ENCODE measurements at regions not wholly inside any gene's neighbourhood (a gene's known extent, or its start where the extent isn't known, plus 50 kb on each side); places are given as distances from the start of the nearest gene placed in this dataset.

DNA sequence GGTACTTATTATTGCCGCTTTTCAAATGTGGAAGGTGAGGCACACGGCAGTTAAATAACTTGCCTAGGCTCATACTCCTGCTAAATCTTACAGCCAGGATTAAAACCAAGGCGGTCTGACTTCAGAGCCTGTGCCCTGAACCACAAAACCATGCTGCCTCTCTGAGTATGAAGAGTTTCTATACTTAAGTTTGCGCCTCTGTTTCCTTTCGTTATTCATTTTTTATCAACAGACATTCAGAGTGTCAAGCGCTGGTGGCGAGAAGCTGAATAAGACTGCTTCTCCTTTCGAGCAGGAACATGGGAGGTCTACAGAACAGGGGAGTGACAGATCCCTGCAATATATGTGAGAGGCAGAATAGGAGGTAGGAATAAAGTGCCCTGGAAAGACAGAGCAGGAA is 96.0 kb upstream of the DUSP10 start:
- TF ChIP-seq, protein P1, sequence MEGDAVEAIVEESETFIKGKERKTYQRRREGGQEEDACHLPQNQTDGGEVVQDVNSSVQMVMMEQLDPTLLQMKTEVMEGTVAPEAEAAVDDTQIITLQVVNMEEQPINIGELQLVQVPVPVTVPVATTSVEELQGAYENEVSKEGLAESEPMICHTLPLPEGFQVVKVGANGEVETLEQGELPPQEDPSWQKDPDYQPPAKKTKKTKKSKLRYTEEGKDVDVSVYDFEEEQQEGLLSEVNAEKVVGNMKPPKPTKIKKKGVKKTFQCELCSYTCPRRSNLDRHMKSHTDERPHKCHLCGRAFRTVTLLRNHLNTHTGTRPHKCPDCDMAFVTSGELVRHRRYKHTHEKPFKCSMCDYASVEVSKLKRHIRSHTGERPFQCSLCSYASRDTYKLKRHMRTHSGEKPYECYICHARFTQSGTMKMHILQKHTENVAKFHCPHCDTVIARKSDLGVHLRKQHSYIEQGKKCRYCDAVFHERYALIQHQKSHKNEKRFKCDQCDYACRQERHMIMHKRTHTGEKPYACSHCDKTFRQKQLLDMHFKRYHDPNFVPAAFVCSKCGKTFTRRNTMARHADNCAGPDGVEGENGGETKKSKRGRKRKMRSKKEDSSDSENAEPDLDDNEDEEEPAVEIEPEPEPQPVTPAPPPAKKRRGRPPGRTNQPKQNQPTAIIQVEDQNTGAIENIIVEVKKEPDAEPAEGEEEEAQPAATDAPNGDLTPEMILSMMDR (IDR thresholded peaks at IDR 0.05; ENCODE audit: low read length) = no peak
- no peak for TF ChIP-seq EZH2 (optimal IDR thresholded peaks at IDR 0.05; ENCODE audit: low read depth, low read length)
- no peak for TF ChIP-seq EZH2phosphoT487 (IDR thresholded peaks at IDR 0.05; ENCODE audit: low read length)
